ENCODE measurements at regions not wholly inside any gene's neighbourhood (a gene's known extent, or its start where the extent isn't known, plus 50 kb on each side); places are given as distances from the start of the nearest gene placed in this dataset.
A peak's percentile ranks its signal among the peaks of the same experiment; 100 is the strongest.
"Not testable (repeated sequence)": the region's sequence is repeated elsewhere in the genome, so short reads cannot be mapped to it uniquely, and the experiment has no call there.

GRCh38 chr3:177808928-177809478, 611.7 kb upstream of the TBL1XR1 start:
- DNase-seq: not testable (repeated sequence)

GRCh38 chr3:177810162-177810623, 612.9 kb upstream of the TBL1XR1 start:
- DNase-seq: no peak

GRCh38 chr3:177811112-177811511, 613.8 kb upstream of the TBL1XR1 start:
- no peak for DNase-seq

GRCh38 chr3:177811835-177812234, 614.6 kb upstream of the TBL1XR1 start:
- no peak for DNase-seq

GRCh38 chr3:177812492-177812891, 615.2 kb upstream of the TBL1XR1 start:
- no peak for DNase-seq

- no peak for DNase-seq
Observed at GRCh38 chr3:177813322-177813721, 616.0 kb upstream of the TBL1XR1 start.

GRCh38 chr3:177816667-177817208, 619.5 kb upstream of the TBL1XR1 start:
- no peak for DNase-seq

- no peak for DNase-seq
Observed at GRCh38 chr3:177817751-177818150, 620.5 kb upstream of the TBL1XR1 start.

- no peak for DNase-seq
Observed at GRCh38 chr3:177818712-177819240, 621.5 kb upstream of the TBL1XR1 start.

- DNase-seq: no peak
Observed at GRCh38 chr3:177820683-177821316, 623.5 kb upstream of the TBL1XR1 start.

- DNase-seq: no peak
Observed at GRCh38 chr3:177822681-177823096, 625.4 kb upstream of the TBL1XR1 start.

GRCh38 chr3:177823701-177824189, 626.5 kb upstream of the TBL1XR1 start:
- no peak for DNase-seq

GRCh38 chr3:177824190-177824786, 627.0 kb upstream of the TBL1XR1 start:
- peak in 5 of 51 donors; percentile 18 to 43 (median 28) for DNase-seq

- DNase-seq: no peak
Observed at GRCh38 chr3:177824841-177825240, 627.6 kb upstream of the TBL1XR1 start.

- no peak for DNase-seq
Observed at GRCh38 chr3:177826253-177826652, 629.0 kb upstream of the TBL1XR1 start.

- DNase-seq: no peak
Observed at GRCh38 chr3:177827511-177828207, 630.4 kb upstream of the TBL1XR1 start.

GRCh38 chr3:177828208-177828565, 630.9 kb upstream of the TBL1XR1 start:
- no peak for DNase-seq

GRCh38 chr3:177830411-177830849, 633.1 kb upstream of the TBL1XR1 start:
- peak in 1 of 51 donors; percentile 4 for DNase-seq

GRCh38 chr3:177831361-177831760, 634.1 kb upstream of the TBL1XR1 start:
- DNase-seq: no peak

- DNase-seq: peak in 2 of 51 donors; percentile 6 to 58
Observed at GRCh38 chr3:177832880-177833279, 635.6 kb upstream of the TBL1XR1 start.

- peak in 1 of 51 donors; percentile 58 for DNase-seq
Observed at GRCh38 chr3:177833332-177833731, 636.0 kb upstream of the TBL1XR1 start.

- no peak for DNase-seq
Observed at GRCh38 chr3:177835008-177835407, 637.7 kb upstream of the TBL1XR1 start.

Measured in hypothalamus (tissue), 51 donors.